ENCODE measurements at regions not wholly inside any gene's neighbourhood (a gene's known extent, or its start where the extent isn't known, plus 50 kb on each side); places are given as distances from the start of the nearest gene placed in this dataset.

DNA sequence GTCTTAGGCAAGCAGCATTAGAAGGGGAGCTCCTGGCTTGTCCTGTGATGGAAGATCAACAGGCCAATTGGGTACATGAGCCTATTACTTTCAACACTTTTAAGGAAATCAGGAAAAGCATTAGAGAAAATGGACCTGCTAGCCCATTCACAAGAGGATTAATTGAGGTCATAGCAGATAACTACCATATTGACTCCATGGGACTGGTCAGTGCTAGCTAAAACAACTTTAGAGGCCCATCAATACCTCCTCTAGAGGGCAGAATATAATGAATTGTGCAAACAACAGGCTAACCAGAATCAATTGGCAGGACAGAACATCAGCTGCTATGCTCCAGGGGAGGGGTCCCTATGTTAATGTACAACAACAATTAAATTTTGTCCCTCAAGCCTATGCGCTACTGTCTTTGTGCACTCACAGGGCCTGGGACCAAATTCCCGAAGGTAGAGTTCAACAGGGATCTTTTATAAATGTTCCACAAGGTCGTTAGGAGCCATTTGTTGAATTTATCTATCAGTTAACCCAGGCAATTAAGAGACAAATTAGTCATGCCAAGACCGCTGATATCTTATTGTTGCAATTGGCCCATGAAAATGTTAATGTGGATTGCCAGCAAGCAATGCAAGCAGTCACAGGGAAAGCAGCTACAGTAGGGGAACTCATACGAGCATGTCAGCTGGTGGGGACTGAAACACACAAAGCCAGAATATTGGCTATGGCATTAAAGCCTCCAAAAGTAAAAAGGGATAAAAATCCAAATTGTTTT lies 106.6 kb upstream of the BTN3A2 start:
- TF ChIP-seq POLR2AphosphoS5 (IDR thresholded peaks at IDR 0.05; ENCODE audit: low read depth, low read length) (no peak), POLR2A (IDR thresholded peaks at IDR 0.05; ENCODE audit: low read depth, low read length) (no peak), PAX5 (IDR thresholded peaks at IDR 0.05; ENCODE audit: insufficient read depth, low read length, severe bottlenecking) (no peak), SPI1 (IDR thresholded peaks at IDR 0.05; ENCODE audit: low read depth, low read length) (no peak), TAF1 (IDR thresholded peaks at IDR 0.05; ENCODE audit: low read depth, low read length) (no peak)

All from GM12891 (cell line).